ENCODE measurements at regions not wholly inside any gene's neighbourhood (a gene's known extent, or its start where the extent isn't known, plus 50 kb on each side); places are given as distances from the start of the nearest gene placed in this dataset.

DNA sequence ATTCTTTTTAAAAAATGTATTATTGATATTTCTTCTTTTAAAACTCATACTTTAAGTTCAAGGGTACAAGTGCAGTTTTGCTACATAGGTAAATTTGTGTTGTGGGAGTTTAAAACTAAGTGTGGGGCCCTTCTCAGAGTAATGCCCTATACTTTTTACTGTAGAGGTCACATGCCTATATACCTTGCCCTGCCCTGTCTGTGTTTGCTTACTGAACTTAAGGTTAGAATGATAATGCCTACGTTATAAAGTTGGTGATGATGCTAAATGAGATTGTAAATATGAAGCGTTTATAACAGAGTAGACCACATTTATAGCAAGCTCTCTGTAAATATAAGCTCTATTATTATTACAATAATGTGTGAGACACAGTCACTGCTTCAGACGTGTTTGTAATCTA is 261.9 kb downstream of the RASSF9 start:
- Histone ChIP-seq H2AFZ (no peak overlapping the region), H3K9me2 (replicated peaks; ENCODE audit: insufficient read depth) (no peaks in the 10 kb centered on the region), H3K4me3 (no peak overlapping the region), H3K27me3 (no peaks in the 10 kb centered on the region), H3K79me2 (no peaks in the 10 kb centered on the region), H3K4me2 (no peak overlapping the region), H4K20me1 (ENCODE audit: insufficient read depth, poor library complexity, severe bottlenecking) (no peaks in the 10 kb centered on the region), H3K9me3 (ENCODE audit: low read depth) (no peaks in the 10 kb centered on the region), H3K36me3 (replicated peaks; ENCODE audit: insufficient read depth, low read depth) (no peaks in the 10 kb centered on the region), H3K27ac (no peak overlapping the region), H3K4me1 (ENCODE audit: insufficient read depth) (no peaks in the 10 kb centered on the region)
- no peak for TF ChIP-seq EZH2 (IDR thresholded peaks at IDR 0.05; ENCODE audit: borderline replicate concordance)
- TF ChIP-seq EZH2phosphoT487 (IDR thresholded peaks at IDR 0.05; ENCODE audit: low read depth, severe bottlenecking, unreplicated experiment), result no peak
- TF ChIP-seq, protein P1, sequence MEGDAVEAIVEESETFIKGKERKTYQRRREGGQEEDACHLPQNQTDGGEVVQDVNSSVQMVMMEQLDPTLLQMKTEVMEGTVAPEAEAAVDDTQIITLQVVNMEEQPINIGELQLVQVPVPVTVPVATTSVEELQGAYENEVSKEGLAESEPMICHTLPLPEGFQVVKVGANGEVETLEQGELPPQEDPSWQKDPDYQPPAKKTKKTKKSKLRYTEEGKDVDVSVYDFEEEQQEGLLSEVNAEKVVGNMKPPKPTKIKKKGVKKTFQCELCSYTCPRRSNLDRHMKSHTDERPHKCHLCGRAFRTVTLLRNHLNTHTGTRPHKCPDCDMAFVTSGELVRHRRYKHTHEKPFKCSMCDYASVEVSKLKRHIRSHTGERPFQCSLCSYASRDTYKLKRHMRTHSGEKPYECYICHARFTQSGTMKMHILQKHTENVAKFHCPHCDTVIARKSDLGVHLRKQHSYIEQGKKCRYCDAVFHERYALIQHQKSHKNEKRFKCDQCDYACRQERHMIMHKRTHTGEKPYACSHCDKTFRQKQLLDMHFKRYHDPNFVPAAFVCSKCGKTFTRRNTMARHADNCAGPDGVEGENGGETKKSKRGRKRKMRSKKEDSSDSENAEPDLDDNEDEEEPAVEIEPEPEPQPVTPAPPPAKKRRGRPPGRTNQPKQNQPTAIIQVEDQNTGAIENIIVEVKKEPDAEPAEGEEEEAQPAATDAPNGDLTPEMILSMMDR (IDR thresholded peaks at IDR 0.05; ENCODE audit: poor library complexity), result no peak
- DNase-seq (ENCODE audit: low spot score), result no peak
- 66% methylated on average over 3 of the region's 3 CpGs for WGBS (ENCODE audit: low lambda C conversion rate, missing lambda C conversion rate)

DNA sequence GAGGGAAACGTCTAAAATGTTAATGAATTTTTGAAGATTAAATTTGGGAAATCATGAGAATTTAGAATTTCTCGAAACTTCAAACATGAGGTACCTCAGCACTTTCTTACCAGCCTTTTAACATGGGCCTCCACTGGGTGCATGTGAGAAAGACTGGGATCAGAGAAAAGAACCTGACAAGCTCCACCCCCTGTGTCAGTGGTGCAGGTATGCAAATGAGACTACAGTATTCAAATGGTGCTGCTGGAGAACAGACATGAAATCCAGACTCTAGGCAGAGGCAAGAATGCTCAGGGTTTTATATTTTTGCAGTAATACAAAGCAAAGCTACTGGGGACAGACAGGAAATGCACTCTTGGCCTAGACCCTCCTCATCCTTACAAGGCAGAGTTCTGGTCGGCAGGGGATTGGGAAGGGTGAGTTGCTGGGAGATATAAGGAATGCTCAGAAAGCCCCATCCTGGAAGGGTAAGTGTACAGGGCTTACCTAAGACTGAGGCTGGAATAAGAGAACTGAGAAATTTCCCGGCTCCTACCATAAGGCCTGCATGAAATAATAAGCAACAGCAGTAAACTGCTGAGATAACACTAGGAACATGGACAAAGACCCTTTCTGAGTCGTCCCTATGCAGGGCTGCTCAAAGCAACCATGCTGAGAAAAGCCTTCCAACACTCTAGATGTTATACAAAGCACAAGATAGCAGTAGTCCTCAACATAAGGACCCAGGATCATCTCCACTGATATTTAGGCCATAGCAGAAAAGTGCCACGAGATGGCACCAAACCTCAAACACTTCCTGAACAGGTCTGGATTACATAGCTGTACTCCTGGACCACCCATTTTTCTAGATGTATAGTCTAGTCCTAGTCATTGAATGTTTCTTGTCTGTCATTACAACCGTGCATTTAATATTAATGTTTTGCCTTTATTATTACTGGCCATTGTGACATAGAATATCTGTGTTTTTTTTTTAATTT is 260.8 kb downstream of the RASSF9 start:
- H3K4me2 ChIP-seq, result no peak overlapping the region
- H3K36me3 ChIP-seq (replicated peaks; ENCODE audit: insufficient read depth, low read depth), result no peaks in the 10 kb centered on the region
- H2AFZ ChIP-seq, result no peak overlapping the region
- no peaks in the 10 kb centered on the region for H3K9me2 ChIP-seq (replicated peaks; ENCODE audit: insufficient read depth)
- no peaks in the 10 kb centered on the region for H3K27me3 ChIP-seq
- whole genome bisulfite sequencing (ENCODE audit: low lambda C conversion rate, missing lambda C conversion rate), result 55% methylated on average over 7 of the region's 7 CpGs
- H3K4me1 ChIP-seq (ENCODE audit: insufficient read depth), result no peaks in the 10 kb centered on the region
- TF ChIP-seq EZH2phosphoT487 (IDR thresholded peaks at IDR 0.05; ENCODE audit: low read depth, severe bottlenecking, unreplicated experiment) (no peak), EZH2 (IDR thresholded peaks at IDR 0.05; ENCODE audit: borderline replicate concordance) (no peak)
- TF ChIP-seq, protein P1 (IDR thresholded peaks at IDR 0.05; ENCODE audit: poor library complexity), result peak; percentile 75
- no peaks in the 10 kb centered on the region for H4K20me1 ChIP-seq (ENCODE audit: insufficient read depth, poor library complexity, severe bottlenecking)
- peak; percentile 68 for DNase-seq (ENCODE audit: low spot score)
- no peak overlapping the region for H3K27ac ChIP-seq
- H3K9me3 ChIP-seq (ENCODE audit: low read depth), result no peaks in the 10 kb centered on the region
- no peaks in the 10 kb centered on the region for H3K79me2 ChIP-seq
- H3K4me3 ChIP-seq, result no peak overlapping the region

DNA sequence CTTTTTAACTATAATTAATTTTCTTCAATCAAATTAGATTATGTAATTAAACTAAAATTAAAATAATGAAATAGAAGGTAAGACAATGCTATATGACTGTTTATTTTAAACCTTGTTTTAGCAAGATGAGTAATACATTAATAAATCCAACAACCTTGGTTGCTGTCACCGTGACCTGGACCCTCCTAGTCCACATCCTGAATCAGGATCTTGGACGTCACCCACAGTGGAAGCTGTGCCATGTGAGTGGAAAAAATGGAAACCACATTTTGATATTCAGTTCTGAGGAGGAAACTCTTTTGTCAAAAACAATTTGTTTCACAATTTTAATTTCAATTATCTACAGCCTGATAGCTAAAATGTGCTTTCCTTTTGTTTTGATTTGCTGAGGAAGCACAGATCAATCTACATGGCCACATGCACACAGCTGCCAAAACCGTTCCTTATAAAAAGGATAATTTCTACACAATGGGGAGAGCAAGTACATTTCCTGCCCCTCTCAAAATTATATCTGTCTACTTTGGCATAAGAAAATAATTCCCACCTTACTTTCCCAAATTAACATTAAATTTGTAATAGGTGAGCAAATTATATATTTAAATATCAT is 255.5 kb downstream of the RASSF9 start:
- no peaks in the 10 kb centered on the region for H3K9me2 ChIP-seq (replicated peaks; ENCODE audit: insufficient read depth)
- H3K9me3 ChIP-seq (ENCODE audit: low read depth), result no peaks in the 10 kb centered on the region
- DNase-seq (ENCODE audit: low spot score), result no peak
- 82% methylated on average over 3 of the region's 3 CpGs for WGBS (ENCODE audit: low lambda C conversion rate, missing lambda C conversion rate)
- H3K79me2 ChIP-seq, result no peaks in the 10 kb centered on the region
- H3K27ac ChIP-seq, result no peak overlapping the region
- H3K4me2 ChIP-seq, result no peak overlapping the region
- H3K27me3 ChIP-seq, result no peaks in the 10 kb centered on the region
- H4K20me1 ChIP-seq (ENCODE audit: insufficient read depth, poor library complexity, severe bottlenecking), result no peaks in the 10 kb centered on the region
- no peak overlapping the region for H3K4me3 ChIP-seq
- H3K36me3 ChIP-seq (replicated peaks; ENCODE audit: insufficient read depth, low read depth), result no peaks in the 10 kb centered on the region
- no peak overlapping the region for H2AFZ ChIP-seq
- H3K4me1 ChIP-seq (ENCODE audit: insufficient read depth), result no peaks in the 10 kb centered on the region
- no peak for TF ChIP-seq EZH2phosphoT487 (IDR thresholded peaks at IDR 0.05; ENCODE audit: low read depth, severe bottlenecking, unreplicated experiment)
- TF ChIP-seq, protein P1 (IDR thresholded peaks at IDR 0.05; ENCODE audit: poor library complexity), result no peak
- TF ChIP-seq EZH2 (IDR thresholded peaks at IDR 0.05; ENCODE audit: borderline replicate concordance), result no peak
